ENCODE measurements at regions not wholly inside any gene's neighbourhood (a gene's known extent, or its start where the extent isn't known, plus 50 kb on each side); places are given as distances from the start of the nearest gene placed in this dataset.

DNA sequence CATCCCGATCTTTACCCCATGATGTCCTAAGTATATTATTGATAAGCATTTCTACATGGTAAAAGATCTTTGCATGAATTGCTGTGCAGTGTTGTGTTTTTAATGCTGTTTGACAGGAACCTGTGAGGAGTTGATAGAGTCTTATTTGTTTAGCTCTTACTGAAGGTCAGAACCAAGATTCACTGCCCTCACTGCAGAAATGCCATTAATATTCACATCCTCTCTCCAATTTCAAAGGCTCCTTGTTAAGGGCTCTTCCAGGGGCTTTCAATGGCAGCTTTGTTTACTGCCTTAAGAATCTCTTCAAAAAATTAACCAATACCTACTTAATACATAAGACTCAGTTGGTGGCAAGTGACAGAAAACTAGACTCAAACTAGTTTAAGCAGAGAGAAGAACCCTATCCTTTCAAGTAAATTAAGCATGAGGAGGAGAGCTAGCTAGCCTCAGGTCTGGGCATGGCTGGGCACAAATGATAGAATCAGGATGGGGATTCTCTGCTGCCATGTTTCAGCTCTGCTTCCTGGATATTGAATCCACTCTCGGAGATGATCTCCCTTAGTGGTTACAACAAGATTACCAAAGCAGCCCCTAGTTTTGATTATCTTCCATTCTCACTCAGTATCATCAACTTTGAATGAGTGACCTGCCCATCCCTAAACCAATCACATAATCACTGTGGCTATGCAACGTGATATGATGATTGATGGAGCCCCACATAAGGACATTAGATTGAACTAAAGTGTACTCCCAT is 311.8 kb downstream of the CDH11 start:
- CTCF ChIA-PET: no interaction called here
- ATAC-seq (ENCODE audit: low read depth): no peak

DNA sequence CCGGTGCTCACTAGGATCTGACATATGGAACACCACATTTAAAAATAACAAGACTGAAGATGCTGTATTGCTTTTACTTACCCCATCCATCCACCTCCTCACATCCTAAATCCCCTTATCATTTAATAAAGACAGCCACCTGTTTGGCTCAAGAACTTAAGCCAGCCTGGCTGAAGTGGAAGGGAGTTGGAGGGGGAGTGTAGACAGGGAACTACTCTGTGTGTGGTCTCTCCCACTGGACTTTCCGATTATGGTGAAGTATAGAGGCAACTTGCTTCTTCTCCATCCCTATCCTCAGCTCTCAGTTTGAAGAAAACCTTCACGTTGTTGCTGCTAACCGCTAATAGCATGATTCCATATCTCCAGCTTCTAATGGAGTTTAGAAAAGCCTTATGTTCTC is 313.4 kb downstream of the CDH11 start:
- CTCF ChIA-PET: no interaction called here
- TF ChIP-seq, protein P1, sequence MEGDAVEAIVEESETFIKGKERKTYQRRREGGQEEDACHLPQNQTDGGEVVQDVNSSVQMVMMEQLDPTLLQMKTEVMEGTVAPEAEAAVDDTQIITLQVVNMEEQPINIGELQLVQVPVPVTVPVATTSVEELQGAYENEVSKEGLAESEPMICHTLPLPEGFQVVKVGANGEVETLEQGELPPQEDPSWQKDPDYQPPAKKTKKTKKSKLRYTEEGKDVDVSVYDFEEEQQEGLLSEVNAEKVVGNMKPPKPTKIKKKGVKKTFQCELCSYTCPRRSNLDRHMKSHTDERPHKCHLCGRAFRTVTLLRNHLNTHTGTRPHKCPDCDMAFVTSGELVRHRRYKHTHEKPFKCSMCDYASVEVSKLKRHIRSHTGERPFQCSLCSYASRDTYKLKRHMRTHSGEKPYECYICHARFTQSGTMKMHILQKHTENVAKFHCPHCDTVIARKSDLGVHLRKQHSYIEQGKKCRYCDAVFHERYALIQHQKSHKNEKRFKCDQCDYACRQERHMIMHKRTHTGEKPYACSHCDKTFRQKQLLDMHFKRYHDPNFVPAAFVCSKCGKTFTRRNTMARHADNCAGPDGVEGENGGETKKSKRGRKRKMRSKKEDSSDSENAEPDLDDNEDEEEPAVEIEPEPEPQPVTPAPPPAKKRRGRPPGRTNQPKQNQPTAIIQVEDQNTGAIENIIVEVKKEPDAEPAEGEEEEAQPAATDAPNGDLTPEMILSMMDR (IDR thresholded peaks at IDR 0.05): no peak
- H3K4me1 Mint-ChIP-seq: no peaks in the 10 kb centered on the region
- POLR2A ChIA-PET: no interaction called here
- no peak overlapping the region for H3K4me3 Mint-ChIP-seq
- intact Hi-C loops (cut with micrococcal nuclease): no loop called here
- ATAC-seq (ENCODE audit: low read depth) (no peak), DNase-seq (no peak)
- no peaks in the 10 kb centered on the region for H3K36me3 Mint-ChIP-seq (ENCODE audit: low read depth)
- no peak overlapping the region for H3K27ac Mint-ChIP-seq
- H3K27me3 Mint-ChIP-seq: no peaks in the 10 kb centered on the region
- peaks cover 13% of the 10 kb centered on the region for H3K9me3 Mint-ChIP-seq

More for the DNA sequence above, 311.8 kb downstream of the CDH11 start:
- no peaks in the 10 kb centered on the region for H3K27me3 Mint-ChIP-seq
- H3K4me3 Mint-ChIP-seq: no peak overlapping the region
- intact Hi-C loops (cut with micrococcal nuclease): no loop called here
- DNase-seq: no peak
- peaks cover 14% of the 10 kb centered on the region for H3K9me3 Mint-ChIP-seq
- no peaks in the 10 kb centered on the region for H3K4me1 Mint-ChIP-seq
- POLR2A ChIA-PET: no interaction called here
- H3K27ac Mint-ChIP-seq: no peak overlapping the region
- no peaks in the 10 kb centered on the region for H3K36me3 Mint-ChIP-seq (ENCODE audit: low read depth)
- TF ChIP-seq, protein P1 (IDR thresholded peaks at IDR 0.05): no peak

DNA sequence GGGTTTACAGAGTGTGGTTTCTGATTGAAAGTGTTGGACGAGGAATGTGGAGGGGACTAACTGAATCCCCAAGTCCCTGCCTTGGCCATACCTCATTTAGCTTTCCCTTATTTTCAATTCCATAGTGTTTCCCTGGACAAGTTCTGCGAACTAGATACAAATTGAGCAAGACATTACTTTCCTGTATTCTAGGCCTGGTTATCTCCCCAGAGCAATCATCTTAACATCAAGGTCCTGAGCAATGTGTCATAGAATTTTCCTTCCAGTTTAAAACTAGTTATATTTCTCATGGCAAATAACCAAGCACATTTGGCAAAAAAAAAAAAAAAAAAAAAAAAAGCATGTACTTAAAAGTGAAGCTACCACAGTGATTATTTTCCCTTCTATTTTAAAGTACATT is 330.1 kb downstream of the CDH11 start:
- intact Hi-C loops (cut with micrococcal nuclease): no loop called here
- peaks cover 2% of the 10 kb centered on the region for H3K9me3 Mint-ChIP-seq
- no peaks in the 10 kb centered on the region for H3K27me3 Mint-ChIP-seq
- ChIA-PET CTCF (no interaction called here), POLR2A (no interaction called here)
- no peaks in the 10 kb centered on the region for H3K4me1 Mint-ChIP-seq
- no peaks in the 10 kb centered on the region for H3K36me3 Mint-ChIP-seq (ENCODE audit: low read depth)
- ATAC-seq (ENCODE audit: low read depth) (no peak), DNase-seq (no peak)
- no peak overlapping the region for H3K27ac Mint-ChIP-seq
- H3K4me3 Mint-ChIP-seq: no peak overlapping the region
- TF ChIP-seq, protein P1 (IDR thresholded peaks at IDR 0.05): no peak

DNA sequence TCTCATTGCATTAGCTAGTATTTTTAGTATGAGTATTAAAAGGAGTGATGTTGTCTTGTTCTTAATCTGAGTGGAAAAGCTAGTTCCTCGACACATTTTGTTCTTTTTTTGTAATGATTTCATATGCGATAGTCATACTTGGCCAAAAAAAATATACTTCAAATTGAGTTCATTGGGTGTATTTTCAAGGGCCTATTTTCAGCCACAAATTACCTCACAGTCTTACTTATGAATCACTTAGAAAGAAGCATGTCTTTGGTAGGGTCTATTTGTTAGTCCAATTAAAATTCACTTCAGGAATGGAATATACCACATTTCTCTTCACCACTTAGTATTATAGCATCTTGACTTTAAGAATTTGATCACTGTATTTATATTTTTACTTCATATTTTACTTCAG is 337.2 kb downstream of the CDH11 start:
- intact Hi-C loops (cut with micrococcal nuclease): no loop called here
- ATAC-seq (ENCODE audit: low read depth): no peak
- Mint-ChIP-seq H3K4me3 (no peak overlapping the region), H3K4me1 (no peaks in the 10 kb centered on the region), H3K27me3 (no peaks in the 10 kb centered on the region), H3K9me3 (peaks cover 2% of the 10 kb centered on the region), H3K36me3 (ENCODE audit: low read depth) (no peaks in the 10 kb centered on the region), H3K27ac (no peak overlapping the region)
- POLR2A ChIA-PET: no interaction called here
- CTCF ChIA-PET: no interaction called here
- no peak for DNase-seq
- TF ChIP-seq, protein P1 (IDR thresholded peaks at IDR 0.05): no peak

DNA sequence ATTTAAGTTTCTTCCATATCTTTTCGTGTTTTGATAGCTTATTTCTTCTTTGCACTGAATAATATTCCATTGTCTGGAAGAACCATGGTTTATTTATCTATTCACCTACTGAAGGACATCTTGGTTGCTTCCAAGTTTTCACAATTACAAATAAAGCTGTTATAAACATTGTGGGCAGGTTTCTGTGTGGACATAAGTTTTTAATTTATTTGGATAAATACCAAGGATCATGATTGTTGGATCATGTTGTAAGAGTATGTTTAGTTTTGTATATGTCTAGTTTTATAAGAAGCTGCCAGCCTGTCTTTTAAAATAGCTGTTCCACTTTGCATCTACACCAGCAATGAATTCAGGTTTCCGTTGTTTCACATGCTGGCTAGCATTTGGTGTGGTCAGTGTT is 339.4 kb downstream of the CDH11 start:
- H3K4me1 Mint-ChIP-seq: no peaks in the 10 kb centered on the region
- TF ChIP-seq, protein P1 (IDR thresholded peaks at IDR 0.05): no peak
- no peak overlapping the region for H3K4me3 Mint-ChIP-seq
- no peaks in the 10 kb centered on the region for H3K36me3 Mint-ChIP-seq (ENCODE audit: low read depth)
- ChIA-PET CTCF (no interaction called here), POLR2A (no interaction called here)
- no peaks in the 10 kb centered on the region for H3K27me3 Mint-ChIP-seq
- H3K27ac Mint-ChIP-seq: no peak overlapping the region
- DNase-seq (no peak), ATAC-seq (ENCODE audit: low read depth) (no peak)
- H3K9me3 Mint-ChIP-seq: peaks cover 3% of the 10 kb centered on the region
- intact Hi-C loops (cut with micrococcal nuclease): no loop called here

Data from activated B cell treated with CpG ODN at 0.5 μM for 24 hours (primary cell).